HG03439 (cell line): ENCODE measurements at regions not wholly inside any gene's neighbourhood (a gene's known extent, or its start where the extent isn't known, plus 50 kb on each side); places are given as distances from the start of the nearest gene placed in this dataset.

Experiments used
- ATAC-seq: cut with Tn5 transposase; IDR thresholded peaks from one replicate; pipeline ENCODE4 v1.9.1; 2021; ENCODE audit warnings: mild to moderate bottlenecking, moderate library complexity; ENCODE audit not compliant: unreplicated experiment

DNA sequence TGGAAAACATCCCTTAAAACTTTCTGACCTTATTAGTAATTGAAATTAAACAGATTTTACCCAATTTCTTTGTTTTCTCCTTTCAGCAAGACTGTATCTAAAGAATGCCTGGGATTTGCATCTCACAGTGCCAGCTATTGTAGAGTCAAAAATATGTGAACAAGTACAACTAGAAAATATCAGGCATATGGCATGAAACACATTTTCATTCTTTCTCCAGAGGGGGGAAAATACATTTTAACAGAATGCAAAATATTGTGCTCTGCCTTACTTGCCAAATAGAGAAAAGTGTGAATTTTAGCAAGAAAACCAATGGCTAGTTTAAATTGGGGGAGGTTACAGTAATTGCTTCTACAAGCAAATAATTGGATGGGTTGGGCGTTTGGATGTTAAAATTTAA lies 366.6 kb upstream of the FIGN start:
- no peak for ATAC-seq

DNA sequence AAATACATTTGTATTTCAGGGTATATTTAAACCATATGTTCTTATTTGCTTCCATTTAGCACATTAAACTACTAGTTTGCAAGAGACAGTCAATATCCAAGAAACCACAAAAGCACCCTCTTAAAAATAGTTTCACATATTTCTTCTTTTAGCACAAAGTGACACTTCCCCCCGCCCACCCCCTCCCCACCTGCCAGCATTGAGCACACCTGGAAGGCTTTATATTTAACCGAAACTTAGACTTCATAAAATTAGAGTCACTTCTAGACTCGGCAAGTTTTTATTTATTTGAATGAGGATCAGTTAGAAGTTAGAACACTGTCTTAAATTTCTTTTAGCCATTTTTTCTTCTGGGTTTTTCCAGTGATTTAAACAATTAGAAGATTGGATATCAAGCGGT lies 355.9 kb upstream of the FIGN start:
- ATAC-seq: no peak

DNA sequence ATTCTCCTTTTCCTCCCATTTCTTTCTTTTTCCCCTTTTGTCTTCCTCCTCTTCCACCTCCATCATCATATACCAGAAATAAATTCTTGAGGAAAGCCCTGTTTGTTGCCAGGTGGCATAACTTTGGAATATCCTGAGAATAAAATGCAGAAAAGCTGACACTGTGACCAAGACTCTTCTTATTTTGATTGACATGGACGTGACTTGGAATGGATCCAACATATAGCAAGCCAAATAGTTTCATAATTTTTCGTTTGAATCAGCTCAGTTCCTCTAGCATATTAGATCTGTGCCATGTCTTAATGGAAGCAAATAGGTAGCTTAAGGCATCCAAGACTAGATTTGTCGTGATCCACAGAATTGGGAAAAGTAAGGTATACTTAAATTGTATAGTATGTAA lies 354.7 kb upstream of the FIGN start:
- ATAC-seq: no peak

DNA sequence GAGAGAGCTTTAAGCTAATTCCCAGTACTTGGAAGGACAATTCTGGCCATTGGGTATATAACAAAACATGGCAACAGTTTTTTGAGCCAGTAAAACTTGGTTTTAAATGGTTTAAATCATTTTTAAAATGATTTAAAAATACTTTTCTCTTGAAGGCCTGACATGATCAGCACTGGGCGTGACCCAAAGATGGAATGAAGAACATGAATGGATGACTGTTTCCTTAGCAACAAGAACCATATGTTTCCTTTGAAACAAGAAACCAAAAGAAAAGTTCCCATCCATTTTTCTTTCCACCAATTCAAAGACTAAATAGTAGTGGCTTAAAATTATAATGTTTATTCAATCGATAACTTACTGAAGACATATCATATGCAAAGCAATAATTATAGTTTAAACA lies 348.3 kb upstream of the FIGN start:
- ATAC-seq: no peak

DNA sequence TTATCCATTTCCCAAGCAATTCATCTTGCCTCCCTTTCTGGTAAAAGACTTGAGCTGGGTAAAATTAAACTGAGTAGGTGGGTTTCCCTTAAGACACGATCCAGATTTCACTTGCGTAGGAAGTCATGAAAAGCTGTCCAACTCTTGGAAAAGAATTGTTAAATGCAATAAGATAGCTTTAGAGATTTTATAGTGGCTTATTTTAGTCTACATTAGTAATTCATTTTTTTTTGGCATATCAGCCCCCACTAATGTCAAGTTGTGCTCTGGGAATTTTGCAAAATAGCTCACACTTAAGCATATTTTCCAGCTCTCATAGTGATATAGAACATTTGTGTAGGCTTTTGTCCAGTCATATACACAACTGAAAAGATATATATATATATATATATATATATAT lies 344.7 kb upstream of the FIGN start:
- ATAC-seq: no peak

DNA sequence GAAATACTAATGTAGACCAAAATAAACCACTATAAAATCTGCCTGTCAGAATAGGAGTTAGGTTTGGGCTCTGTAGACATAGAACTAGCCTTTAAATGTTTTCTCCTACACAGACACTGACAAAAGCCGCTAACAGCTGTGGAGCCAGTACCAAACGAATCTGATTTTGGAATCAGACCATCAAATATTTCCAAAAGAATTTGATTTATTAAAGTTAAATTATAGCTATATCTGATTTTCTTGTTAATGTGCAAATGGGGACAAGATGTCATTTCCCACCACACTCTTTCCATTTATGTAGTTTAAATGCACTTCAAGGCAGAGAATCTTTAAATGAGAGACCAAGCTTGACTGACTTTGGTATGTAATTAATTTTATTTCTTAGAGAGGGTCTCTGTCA lies 343.4 kb upstream of the FIGN start:
- no peak for ATAC-seq

DNA sequence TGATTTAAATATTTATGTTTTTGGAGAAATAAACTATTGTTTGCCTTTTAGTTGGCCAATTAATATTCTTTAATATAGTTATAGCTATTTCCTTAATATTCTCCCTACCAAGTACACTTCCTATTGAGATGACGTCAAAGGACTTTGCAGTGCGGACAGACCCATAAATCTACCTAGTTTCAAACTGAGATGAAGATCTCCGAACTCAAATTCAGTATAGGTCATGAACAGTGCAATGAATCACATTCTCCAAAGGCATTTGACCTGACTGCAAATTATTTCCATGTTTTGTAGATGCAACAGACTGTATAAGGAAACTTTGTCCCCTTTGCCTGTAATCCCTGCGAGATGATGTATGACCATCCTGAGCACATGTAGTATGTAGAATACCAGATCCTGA lies 342.6 kb upstream of the FIGN start:
- ATAC-seq: no peak

DNA sequence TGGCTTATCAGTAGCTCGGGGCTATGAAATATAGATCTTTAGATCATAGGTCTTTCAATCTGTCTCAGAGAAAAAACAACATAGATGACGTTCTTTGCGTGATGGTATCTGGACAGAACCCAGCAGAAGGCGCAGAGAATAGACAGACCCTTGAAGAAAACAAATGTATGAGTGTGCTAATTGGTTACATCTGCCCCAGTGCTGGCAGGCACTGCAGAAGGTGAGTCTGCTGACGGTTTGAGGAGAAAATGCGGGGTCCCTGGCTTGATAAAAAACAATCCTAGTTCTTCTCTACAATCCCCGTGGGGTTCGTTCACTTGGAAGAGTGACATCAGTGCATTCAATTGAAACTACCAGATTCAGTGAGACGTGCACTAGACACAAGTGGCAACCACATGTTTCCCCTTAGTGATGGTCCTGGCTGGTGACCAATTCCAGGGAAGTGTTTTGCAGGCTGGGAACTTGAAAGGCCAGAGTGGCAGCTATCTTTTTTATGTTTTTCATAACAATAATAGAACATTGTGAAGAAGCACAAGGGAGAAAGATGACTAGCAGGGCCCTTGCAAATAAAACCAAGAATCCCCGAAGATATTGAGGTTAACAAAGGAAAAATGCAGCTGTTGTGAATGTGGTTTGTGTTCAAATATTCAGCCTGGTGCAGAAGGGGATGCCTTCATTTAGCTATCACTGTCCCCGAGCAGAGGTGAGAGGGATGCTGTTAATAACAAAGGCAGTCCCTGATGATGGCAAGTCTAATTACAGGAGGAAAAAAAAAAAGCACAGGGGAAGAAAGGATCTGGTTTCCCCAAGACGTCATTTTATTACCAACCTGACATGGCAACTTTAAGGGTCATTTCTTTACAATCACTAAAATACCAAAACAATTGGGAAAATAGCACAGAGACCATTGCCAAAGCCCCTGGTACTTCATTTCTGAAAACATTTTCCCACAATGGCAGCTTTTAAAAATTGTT lies 337.6 kb upstream of the FIGN start:
- ATAC-seq: no peak

DNA sequence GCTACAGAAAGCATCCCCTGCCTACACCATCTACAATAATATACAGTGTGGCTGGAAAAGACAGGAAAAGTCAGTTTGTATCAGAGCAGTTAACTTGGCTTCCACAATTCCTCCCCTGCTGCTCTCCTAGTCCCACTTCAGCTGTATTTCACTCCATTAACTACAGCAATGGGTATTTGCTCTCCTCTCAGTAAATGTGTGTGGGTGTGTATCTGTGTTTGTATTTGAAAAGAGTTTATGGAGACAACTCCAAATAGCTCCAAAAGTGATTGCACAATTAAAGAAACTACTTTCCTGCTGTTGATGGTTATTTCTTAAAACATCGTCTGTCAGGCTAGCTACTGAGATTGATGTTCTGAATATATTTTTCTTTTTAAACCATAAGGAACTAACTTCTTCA lies 333.7 kb upstream of the FIGN start:
- ATAC-seq: no peak

DNA sequence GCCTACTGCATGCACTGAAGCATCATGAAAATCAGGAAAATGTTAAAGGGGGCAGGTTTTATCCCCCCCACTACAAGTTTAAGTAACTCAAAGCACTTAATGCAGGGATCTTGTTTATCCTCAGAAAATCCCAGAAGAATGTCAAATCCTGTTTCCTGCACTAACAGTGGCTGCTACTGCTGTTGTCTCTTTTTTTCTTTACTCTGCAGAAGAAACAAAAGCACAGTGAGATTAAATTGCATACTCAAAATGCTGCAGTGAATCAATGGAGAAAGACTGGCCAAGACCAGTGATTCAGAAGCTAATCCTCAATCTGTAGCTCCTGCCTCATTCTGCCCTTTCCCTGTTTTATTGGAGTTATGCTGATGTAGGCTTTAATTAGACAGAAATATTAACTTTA lies 332.3 kb upstream of the FIGN start:
- no peak for ATAC-seq

DNA sequence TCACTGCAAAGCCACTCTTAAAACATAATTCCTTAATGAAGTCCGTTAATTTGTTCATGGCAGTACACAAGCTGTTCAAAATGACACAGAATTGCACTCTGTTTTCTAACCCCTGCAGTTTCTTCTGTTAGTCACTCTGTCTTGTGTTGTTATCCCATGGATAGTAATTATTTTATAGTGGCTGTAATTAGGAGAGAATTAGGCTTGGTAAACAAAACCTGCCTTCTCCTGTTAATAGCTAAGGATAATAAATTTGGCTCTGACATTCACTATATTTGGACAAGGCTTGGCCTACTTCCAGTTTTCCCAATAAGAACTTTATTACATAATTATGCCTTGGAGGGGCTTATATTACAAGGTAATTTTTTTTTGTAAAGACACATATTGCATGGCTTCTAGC lies 330.3 kb upstream of the FIGN start:
- no peak for ATAC-seq

DNA sequence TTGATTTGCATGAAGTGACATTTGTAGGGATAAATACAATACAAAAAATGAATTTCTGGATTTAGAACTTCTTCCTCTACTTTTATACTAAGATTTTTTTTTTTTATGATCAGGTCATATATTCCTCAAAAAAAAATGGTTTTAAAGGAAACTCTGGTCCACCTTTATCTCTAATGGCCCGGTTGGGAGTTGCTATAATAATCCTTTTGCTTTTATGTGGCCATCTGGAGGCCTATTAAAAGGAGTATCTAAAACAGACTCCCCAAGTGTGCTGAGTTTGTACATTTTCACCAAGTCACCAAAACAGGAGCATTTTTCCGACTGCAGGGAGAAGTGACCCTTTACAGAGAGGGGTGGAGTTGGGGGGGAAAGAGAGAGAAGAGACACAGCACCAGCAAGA lies 329.2 kb upstream of the FIGN start:
- no peak for ATAC-seq

DNA sequence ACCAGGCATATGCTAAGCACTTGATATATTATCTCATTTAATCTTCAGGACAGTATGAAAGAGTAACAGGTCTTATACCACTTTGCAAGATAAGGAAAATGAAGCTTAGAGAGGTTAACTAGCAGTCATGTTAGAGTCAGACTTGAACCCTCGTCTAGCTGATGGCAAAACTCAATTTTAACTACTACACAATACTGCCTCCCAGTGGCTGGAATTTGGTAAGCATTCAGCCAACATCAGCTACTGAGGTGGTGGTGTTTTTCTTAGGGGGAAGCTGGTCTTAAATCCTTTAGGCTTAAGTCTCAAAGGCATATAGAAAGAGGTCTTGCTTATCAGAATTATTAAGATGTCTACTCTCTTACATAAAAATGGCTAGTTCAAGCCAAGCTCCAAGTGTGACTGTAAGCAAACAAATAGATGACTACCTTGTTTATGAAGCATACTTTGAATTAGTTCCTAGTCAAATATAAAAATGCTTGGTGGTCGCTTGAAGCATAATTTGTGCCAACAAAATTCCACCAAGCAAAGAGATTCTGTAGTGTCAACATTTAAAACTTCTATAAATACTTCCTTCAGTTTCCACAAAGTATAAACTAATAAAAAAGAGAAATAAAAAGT lies 325.4 kb upstream of the FIGN start:
- no peak for ATAC-seq

DNA sequence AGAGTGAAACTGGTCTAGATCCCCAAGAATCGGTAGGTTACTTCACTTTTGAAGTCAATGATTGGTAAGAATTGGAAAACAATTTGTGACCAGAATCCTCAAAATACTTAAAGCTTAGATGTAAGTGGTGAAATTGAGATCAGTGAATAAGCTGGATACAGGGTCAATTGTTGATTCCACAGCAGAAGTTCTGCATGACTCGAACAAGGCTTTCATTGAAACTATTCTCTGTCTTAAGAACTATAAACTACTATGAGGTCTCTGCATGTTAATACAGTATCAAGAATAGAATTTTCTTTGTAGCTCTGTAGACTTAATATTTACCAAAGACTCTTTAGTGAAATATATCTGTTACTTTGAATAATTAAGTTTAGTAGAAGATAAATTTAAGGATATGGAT lies 324.2 kb upstream of the FIGN start:
- no peak for ATAC-seq

DNA sequence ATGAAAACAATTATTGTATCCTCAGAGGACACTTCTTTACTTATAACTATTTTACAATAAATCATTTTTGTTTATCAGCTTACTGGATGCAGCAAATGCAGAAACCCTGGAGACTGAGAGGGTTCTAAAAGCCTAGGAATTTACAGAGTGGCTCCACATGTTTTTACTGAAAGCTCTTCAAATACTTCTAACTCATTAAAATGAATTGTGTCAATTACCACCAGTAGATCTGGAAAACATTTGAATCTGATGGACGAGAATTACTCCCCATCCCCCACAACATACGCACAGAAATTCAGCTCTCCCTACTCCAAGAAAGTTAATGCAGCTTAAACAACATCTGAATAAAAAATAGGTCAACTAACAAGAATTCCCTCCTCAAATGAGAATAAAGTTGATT lies 319.8 kb upstream of the FIGN start:
- ATAC-seq: no peak

DNA sequence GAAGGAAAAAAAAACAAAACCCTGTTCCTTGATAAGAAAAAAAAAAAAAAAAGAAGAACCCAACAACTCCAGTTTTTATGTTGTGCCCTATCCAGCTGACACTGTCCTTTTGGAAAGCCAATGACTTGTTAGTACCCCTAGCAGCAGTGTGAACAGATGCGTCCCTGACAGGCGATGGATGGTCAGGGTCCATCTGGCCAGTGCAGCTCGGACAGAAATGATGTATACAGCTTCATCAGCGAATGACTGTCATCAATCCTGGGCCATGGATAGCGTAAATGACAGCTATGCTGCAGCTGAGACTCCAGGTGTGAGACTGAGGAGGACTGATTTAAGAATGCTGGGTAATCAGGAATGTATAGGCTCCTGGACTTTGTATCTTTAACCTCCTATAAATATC lies 318.8 kb upstream of the FIGN start:
- no peak for ATAC-seq

DNA sequence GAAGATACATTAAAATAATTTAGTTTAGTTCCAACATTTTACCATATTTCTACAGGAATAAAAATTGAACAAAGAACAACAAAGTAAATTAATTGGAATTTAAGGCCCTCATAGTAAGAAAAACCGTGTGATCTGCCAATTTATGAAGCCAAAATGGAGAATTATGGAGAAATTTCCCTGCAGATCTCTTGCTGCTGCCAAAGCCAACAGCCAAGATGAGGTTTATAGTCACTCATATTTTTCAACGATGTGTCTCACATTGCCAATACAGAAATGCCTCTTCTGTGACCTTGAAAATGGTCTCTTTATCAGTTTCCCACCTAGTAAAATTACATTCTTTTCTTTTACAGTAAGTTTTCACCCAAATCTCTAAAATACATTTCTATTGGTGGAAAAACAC lies 317.2 kb upstream of the FIGN start:
- no peak for ATAC-seq

DNA sequence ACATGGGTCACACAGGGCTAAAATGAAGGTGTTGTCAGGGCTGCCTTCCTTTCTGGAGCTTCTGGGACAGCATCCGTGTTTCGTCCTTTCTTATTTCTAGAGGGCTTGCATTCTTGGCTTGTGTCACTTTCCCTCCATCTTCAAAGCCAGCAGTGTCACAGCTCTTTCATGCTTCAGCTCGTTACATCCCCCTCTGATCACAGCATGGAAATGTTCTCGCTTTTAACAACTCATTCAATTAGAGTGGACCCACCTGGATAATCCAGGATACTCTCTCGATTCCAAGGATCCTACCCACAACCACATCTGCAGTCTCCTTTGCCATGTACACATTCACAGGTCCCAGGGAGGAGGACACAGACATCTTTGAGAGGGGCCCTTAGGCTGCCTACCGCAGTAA lies 316.2 kb upstream of the FIGN start:
- no peak for ATAC-seq

DNA sequence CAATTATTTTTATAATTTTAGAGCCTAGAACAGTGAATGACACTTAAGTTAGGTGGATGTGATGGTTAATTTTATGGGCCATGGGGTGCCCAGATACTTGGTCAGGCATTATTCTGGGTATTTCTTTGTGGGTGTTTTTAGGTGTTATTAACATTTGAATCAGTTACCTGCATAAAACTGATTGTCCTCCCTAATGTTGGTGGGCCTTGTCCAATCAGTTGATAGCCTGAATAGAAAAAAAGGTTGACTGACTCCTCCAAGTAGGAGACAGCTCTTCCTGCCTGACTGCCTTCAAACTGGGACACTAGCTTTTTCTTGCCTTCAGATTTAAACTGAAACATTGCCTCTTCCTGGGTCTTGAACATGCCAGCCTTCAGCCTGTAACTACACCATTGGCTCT lies 312.9 kb upstream of the FIGN start:
- no peak for ATAC-seq

DNA sequence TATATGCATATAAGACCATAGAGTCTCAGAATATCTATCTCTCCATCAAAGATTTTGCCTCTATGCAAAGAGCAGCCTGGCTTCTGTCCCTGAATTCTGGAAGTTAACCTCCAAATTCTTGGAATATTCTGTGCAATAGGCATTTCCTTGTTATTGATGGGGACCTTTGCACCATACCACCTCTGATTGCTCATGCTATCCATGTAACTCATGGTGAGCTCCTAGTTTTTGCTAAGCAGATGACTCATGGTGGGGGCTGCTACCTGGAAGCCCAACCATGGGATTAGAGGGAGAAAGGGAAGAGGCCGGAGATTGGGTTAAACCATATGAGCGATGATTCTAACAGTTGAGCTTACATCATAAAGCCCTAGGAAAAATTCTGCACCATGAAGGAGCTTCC lies 310.2 kb upstream of the FIGN start:
- ATAC-seq: no peak

DNA sequence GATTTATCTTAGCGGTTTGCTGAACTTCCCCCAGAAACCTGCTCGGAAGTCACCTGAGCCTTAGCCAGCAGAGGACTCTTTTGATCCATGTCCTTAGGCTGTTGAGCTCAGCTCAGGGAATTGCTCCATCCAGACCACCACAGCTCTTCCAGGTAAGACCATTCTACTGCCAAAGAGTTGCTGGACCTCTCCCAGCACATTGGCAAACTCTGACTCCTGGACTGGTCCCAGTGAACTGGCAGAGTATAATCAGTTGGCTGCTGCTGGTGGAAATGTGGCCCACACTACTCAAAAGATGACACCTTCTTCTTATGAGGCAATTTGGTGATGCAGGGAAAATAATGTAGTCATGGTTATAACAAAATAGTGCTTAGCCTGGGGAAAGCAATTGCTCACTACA lies 308.8 kb upstream of the FIGN start:
- no peak for ATAC-seq

DNA sequence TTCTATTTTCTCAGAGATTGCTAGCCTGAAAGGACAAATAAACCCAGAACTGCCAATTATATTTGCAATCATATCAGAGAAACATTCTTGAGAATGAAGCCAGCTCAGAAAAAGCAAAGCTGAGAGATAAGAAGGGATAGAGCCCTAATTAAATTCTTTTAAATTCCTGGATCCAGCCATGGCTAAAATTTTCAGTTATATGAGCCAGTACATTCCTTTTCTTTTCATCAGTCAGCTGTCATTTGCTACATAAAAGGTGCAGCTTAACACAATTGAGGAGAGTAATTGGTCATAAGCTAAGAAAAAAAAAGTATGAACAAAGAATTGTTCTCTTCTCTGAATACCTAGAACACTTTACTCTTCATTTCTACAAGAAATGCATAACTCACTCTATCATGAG lies 303.5 kb upstream of the FIGN start:
- no peak for ATAC-seq

DNA sequence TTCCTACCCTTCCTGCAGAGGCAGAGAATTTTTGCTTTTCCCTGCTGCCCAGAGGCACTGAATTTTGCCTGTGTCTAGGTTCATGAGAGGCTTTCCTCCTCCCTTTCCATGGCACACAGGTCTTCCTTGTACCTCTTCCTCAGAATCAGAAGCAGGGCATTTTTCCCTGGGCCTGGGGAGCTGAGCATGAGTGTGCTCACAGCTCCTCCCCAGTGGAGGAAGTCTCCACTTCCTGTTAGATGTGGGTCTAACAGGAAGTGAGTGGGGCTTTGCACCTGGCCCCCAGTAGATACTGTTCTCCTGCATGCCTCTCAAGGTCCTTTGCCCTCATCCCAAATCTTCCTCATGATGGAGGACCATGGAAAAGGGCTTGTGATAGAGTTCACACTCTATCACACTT lies 297.2 kb upstream of the FIGN start:
- no peak for ATAC-seq
